Spinal cord (tissue), 9 donors: ENCODE measurements at regions not wholly inside any gene's neighbourhood (a gene's known extent, or its start where the extent isn't known, plus 50 kb on each side); places are given as distances from the start of the nearest gene placed in this dataset.
A peak's percentile ranks its signal among the peaks of the same experiment; 100 is the strongest.

ENCODE experiments used
- DNase-seq, 6 donors: peaks; one replicate each; pipeline versions ENCODE4 v3.0.0 to v3.0.0-alpha.2; 2013 to 2015; ENCODE audit warnings: low spot score in 6 of 6, low read depth in 4 of 6
- H3K27ac ChIP-seq: one replicate; pipeline ENCODE4 v1.5.1; 2013; ENCODE audit warnings: low read depth, low read length, control low read depth
- H3K27me3 ChIP-seq: one replicate; pipeline ENCODE4 v1.6.1; 2013; ENCODE audit warnings: low read length; ENCODE audit not compliant: control insufficient read depth, insufficient read depth
- H3K36me3 ChIP-seq: one replicate; pipeline ENCODE4 v1.6.1; 2013; ENCODE audit warnings: low read length; ENCODE audit not compliant: control insufficient read depth, insufficient read depth
- H3K4me1 ChIP-seq: one replicate; pipeline ENCODE4 v1.6.1; 2013; ENCODE audit warnings: low read length; ENCODE audit not compliant: control insufficient read depth, insufficient read depth
- H3K4me3 ChIP-seq: one replicate; pipeline ENCODE4 v1.5.1; 2013; ENCODE audit warnings: low read depth, low read length, control low read depth
- H3K9me3 ChIP-seq: one replicate; pipeline ENCODE4 v1.6.1; 2013; ENCODE audit warnings: low read length; ENCODE audit not compliant: control insufficient read depth, insufficient read depth
- WGBS: methylation state at CpG from one replicate; pipeline ENCODE4 v1.1.5; 2013; ENCODE audit warnings: missing lambda C conversion rate; ENCODE audit not compliant: insufficient coverage; 5-methylcytosine and 5-hydroxymethylcytosine counted together
- donor health status: healthy.

DNA sequence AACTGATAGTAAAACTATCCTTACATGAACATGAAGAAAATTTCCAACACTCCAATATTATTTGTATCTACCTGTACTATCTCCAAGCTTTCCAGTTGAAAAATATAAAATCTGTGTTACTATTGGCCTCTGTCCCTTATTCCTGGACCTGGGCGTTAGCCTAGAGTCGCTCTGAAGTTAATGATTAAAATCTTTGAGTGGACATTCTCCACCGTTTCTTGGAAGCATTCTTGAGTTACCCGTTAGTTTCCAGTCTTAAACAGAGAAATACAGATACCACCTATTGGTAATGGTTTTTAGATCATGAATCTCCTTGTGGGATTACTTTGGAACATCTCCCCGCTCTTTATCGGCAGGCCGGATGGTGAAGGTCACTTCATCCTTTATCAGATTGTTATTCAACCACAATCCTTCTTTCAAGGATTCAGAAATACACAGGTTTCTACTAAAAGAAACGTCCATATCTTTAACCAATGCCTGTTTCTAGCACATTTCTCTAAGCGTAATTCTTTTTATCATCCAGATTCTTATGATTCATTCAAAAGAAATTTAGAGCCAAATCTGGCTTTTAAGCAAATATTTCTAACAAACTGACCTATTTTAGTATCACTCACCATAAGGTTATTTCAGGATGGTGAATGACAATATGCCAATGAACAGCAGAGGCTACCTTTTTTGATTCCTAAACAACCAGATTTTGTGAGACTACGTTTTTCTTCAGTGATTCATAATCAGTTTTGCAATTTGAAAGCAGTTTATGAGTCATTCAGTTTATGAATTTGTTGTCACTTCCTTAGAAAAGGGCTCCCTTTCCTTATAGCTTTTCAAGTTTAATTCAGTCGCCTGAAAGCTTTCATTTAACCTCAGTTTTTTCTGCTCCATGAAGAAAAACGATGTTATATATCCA lies 70.2 kb upstream of the ERRFI1 start:
- H3K9me3 ChIP-seq: no peaks in the 10 kb centered on the region
- H3K4me3 ChIP-seq: no peak overlapping the region
- 100% methylated on average over 1 of the region's 12 CpGs for WGBS
- H3K4me1 ChIP-seq: no peaks in the 10 kb centered on the region
- no peaks in the 10 kb centered on the region for H3K27me3 ChIP-seq
- no peak for DNase-seq
- H3K36me3 ChIP-seq: no peaks in the 10 kb centered on the region
- no peak overlapping the region for H3K27ac ChIP-seq

DNA sequence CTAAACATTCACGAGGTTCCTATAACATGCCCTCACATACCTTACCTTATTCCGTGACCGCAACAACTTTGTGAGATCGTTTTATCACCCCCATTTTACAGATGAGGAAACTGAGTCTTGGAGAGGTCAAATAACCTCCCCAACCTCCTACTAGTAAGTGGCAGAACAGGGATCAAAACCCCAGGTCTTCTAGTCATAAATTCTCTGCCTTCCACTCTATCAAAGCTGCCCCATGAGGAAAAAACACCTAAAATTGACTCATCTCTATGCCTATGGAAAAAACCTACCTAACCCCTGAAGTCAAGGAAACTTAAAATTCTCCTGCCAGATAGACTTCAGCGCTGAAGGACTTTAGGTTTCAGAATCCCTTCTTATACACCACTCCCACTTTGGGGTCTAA lies 69.5 kb upstream of the ERRFI1 start:
- Histone ChIP-seq H3K9me3 (no peaks in the 10 kb centered on the region), H3K27me3 (no peaks in the 10 kb centered on the region), H3K4me1 (no peaks in the 10 kb centered on the region), H3K36me3 (no peaks in the 10 kb centered on the region), H3K27ac (no peak overlapping the region), H3K4me3 (no peak overlapping the region)
- DNase-seq: no peak
- no CpG with 5 or more reads among the region's 5 CpGs for WGBS

DNA sequence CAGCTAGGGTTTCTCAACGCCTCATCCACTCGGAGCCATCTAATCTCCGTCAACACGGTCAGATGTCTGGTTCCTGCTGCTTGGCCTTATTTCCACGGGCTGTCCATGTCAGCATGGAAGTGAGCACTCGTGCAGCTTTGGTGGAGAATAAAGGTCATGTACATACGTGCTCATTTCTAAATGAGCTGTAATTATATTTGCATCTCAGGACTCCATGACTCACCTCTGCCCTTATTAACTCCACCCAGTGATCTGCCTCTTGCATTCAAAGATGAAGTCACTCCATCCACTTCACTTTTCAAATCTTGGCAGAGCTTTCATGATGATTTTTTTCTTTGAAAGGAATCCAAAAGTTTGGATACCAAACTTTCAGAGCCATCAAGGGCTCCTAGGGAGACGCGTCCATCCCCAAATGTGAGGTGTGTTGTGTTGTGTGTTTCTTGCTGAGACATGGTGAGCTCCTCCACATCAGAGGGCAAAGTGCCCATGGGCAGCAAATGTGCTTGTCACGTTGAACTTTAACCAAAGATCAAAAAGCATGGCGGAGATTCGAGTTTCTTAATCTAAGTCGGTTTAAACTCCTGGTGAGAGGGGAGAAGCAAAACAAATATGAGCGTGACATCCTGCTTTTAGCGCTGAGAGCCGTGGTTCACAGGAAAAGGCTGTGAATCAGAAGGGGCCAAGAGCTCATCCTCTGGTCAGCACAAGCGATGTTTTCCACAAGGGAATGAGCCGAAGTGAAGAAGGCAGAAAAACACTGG lies 68.6 kb upstream of the ERRFI1 start:
- Histone ChIP-seq H3K27ac (peak overlapping the region; percentile 12), H3K9me3 (no peaks in the 10 kb centered on the region), H3K36me3 (no peaks in the 10 kb centered on the region), H3K4me1 (no peaks in the 10 kb centered on the region), H3K27me3 (no peaks in the 10 kb centered on the region), H3K4me3 (no peak overlapping the region)
- WGBS: 87% methylated on average over 17 of the region's 18 CpGs
- DNase-seq: peak in 1 of 6 donors; percentile 25

GRCh38 chr1:8093221-8093980 lies 67.3 kb upstream of the ERRFI1 start:
- DNase-seq: no peak
- no peak overlapping the region for H3K27ac ChIP-seq

GRCh38 chr1:8092657-8093056 lies 66.5 kb upstream of the ERRFI1 start:
- 75% methylated on average over 6 of the region's 9 CpGs for WGBS
- no peak for DNase-seq
- no peak overlapping the region for H3K4me3 ChIP-seq
- H3K9me3 ChIP-seq: no peaks in the 10 kb centered on the region
- no peaks in the 10 kb centered on the region for H3K36me3 ChIP-seq
- H3K27me3 ChIP-seq: no peaks in the 10 kb centered on the region
- H3K27ac ChIP-seq: no peak overlapping the region
- H3K4me1 ChIP-seq: no peaks in the 10 kb centered on the region

More at GRCh38 chr1:8093221-8093980, 67.3 kb upstream of the ERRFI1 start:
- WGBS: 84% methylated on average over 5 of the region's 10 CpGs
- no peaks in the 10 kb centered on the region for H3K36me3 ChIP-seq
- no peaks in the 10 kb centered on the region for H3K9me3 ChIP-seq
- no peak overlapping the region for H3K4me3 ChIP-seq
- H3K4me1 ChIP-seq: no peaks in the 10 kb centered on the region
- no peaks in the 10 kb centered on the region for H3K27me3 ChIP-seq

DNA sequence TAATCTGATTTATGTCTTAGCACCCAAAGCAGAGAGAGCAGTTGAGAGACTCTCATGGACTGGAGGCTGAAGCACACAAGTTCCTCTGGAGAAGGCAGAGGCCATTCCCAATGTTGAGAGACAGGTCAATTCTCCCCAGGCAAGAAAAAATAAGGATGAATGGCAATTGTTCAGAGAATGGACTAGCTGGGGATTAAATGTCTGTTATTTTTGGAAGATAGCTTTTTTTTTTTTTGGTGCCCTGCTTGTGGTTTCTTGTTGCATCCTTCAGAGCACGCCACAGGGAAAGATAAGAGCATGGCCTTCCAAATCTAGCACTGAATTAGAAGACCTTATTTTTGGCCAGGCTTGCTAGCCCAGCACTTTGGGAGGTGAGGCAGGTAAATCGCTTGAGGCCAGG lies 65.6 kb upstream of the ERRFI1 start:
- H3K9me3 ChIP-seq: no peaks in the 10 kb centered on the region
- H3K27ac ChIP-seq: no peak overlapping the region
- H3K4me3 ChIP-seq: no peak overlapping the region
- H3K27me3 ChIP-seq: no peaks in the 10 kb centered on the region
- no peaks in the 10 kb centered on the region for H3K4me1 ChIP-seq
- H3K36me3 ChIP-seq: no peaks in the 10 kb centered on the region
- DNase-seq: peak in 1 of 6 donors; percentile 34
- no CpG with 5 or more reads among the region's 2 CpGs for WGBS

DNA sequence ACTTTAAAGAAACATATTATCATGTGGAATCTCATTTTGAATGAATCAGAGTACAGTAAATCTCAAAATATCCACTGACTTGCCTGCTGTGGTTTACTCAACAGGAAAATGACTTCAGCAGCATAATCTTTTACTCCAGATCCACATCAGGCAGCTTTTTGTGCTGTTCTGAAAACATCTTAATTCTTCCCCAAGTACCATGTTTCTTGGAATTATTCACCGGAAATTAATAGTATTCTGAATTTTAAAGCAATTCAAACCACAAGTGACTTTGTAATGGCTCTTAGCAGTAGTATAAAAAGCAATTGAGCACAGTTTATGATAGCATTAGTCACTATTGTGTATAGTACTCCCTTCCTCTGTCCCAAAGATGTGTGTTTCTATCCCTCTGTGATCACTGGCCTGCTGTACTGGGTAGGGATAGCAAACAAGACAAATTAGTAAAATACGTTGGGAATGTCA lies 64.2 kb upstream of the ERRFI1 start:
- Histone ChIP-seq H3K27ac (no peak overlapping the region), H3K4me1 (no peaks in the 10 kb centered on the region), H3K9me3 (no peaks in the 10 kb centered on the region), H3K27me3 (no peaks in the 10 kb centered on the region), H3K4me3 (no peak overlapping the region), H3K36me3 (no peaks in the 10 kb centered on the region)
- peak in 2 of 6 donors; percentile 44 to 93 for DNase-seq
- WGBS: 91% methylated on average over 1 of the region's 2 CpGs

- Histone ChIP-seq H3K9me3 (no peaks in the 10 kb centered on the region), H3K4me1 (no peaks in the 10 kb centered on the region), H3K27ac (no peak overlapping the region), H3K27me3 (no peaks in the 10 kb centered on the region), H3K36me3 (no peaks in the 10 kb centered on the region), H3K4me3 (no peak overlapping the region)
- no peak for DNase-seq
- 85% methylated on average over 4 of the region's 10 CpGs for WGBS
Observed at GRCh38 chr1:8089535-8090228, 63.6 kb upstream of the ERRFI1 start.

DNA sequence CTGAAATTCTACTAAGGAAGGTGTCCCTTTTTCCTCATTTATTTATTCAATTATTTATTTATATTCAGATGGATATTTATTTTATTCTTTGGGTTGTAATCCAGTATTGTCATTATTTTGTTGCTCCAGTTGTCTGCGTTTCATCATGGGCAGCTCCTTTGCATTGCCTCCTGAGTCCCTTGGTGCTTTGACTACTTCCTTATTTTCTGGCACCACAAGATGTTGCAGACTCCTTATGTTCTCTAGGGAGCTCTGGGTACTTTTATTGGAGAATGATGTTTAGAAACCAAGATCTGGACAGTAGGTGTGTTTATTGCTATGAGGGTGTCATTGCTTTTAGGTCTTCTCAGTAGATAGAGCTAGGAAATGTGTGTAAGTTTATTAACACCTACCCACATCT lies 59.9 kb upstream of the ERRFI1 start:
- 60% methylated on average over 1 of the region's 1 CpG for WGBS
- Histone ChIP-seq H3K27me3 (no peaks in the 10 kb centered on the region), H3K4me3 (no peak overlapping the region), H3K27ac (no peak overlapping the region), H3K36me3 (no peaks in the 10 kb centered on the region), H3K9me3 (no peaks in the 10 kb centered on the region), H3K4me1 (no peaks in the 10 kb centered on the region)
- no peak for DNase-seq
